ENCODE measurements at regions not wholly inside any gene's neighbourhood (a gene's known extent, or its start where the extent isn't known, plus 50 kb on each side); places are given as distances from the start of the nearest gene placed in this dataset.

GRCh38 chr20:58137236-58137635, 91.2 kb downstream of the ANKRD60 start:
- intact Hi-C loops (cut with micrococcal nuclease; ENCODE audit: unreplicated experiment) = no loop called here
- ChIA-PET SMC1A (ENCODE audit: uncharacterized antibody, unreplicated experiment) (no interaction called here), POLR2A (no interaction called here), CTCF (no interaction called here), RAD21 (ENCODE audit: unreplicated experiment) (no interaction called here)
- ATAC-seq (no peak), FAIRE-seq (no peak), DNase-seq (ENCODE audit: low read depth, low spot score) (no peak)
- no peak overlapping the region for H2AFZ ChIP-seq (ENCODE audit: control insufficient read depth, low read depth, low read length)
- in situ Hi-C loops (cut with MboI) = loop anchor here (5.0 kb wide), 1 partner anchor 50 kb away; no protein-coding TSS in a partner anchor
- 55% methylated on average over 7 of the region's 7 CpGs for WGBS (ENCODE audit: insufficient coverage, insufficient replicate concordance, low lambda C conversion rate, missing lambda C conversion rate)
- H3K27me3 ChIP-seq (replicated peaks in 1 of 2; ENCODE audit: control insufficient read depth in 2 of 2, insufficient read depth in 2 of 2, low read length in 1 of 2) = peaks cover 0 to 4% of the 10 kb centered on the region in 2 experiments; a peak in 2 of 4 replicates
- no peaks in the 10 kb centered on the region for H3K36me3 ChIP-seq (ENCODE audit: control insufficient read depth in 2 of 2, insufficient read depth in 2 of 2, low read length in 1 of 2)
- BruUV-seq (replicated peaks) = no TSS peak
- no peaks in the 10 kb centered on the region for H3K79me2 ChIP-seq (ENCODE audit: control insufficient read depth, insufficient read depth, low read length)
- H3K4me3 ChIP-seq = no peak overlapping the region
- H3K9ac ChIP-seq (ENCODE audit: control insufficient read depth, insufficient read depth, low read length) = no peak overlapping the region
- H3K4me2 ChIP-seq (ENCODE audit: control insufficient read depth, insufficient read depth) = no peak overlapping the region
- H3K9me3 ChIP-seq (replicated peaks; ENCODE audit: control insufficient read depth, insufficient read depth, low read length) = no peaks in the 10 kb centered on the region
- no peak overlapping the region for H3K27ac ChIP-seq (ENCODE audit: control insufficient read depth, insufficient read depth)
- no peaks in the 10 kb centered on the region for H3K4me1 ChIP-seq (ENCODE audit: control insufficient read depth, insufficient read depth, low read length)
- no peaks in the 10 kb centered on the region for H4K20me1 ChIP-seq (ENCODE audit: control insufficient read depth, insufficient read depth)
- TF ChIP-seq PAX5 (IDR thresholded peaks at IDR 0.05; ENCODE audit: borderline replicate concordance, low read depth, low read length) (no peak), MYC (IDR thresholded peaks at IDR 0.05; ENCODE audit: insufficient read depth, insufficient read length, insufficient replicate concordance, low read length, severe bottlenecking) (no peak), CTCF (IDR thresholded peaks at IDR 0.05 in 2 of 3, conservative IDR thresholded peaks at IDR 0.05 in 1 of 3; ENCODE audit: control insufficient read depth in 2 of 3, extremely low read depth in 1 of 3, insufficient read depth in 1 of 3, low read depth in 3 of 3, low read length in 3 of 3) (no peak), ASH2L (IDR thresholded peaks at IDR 0.05; ENCODE audit: borderline replicate concordance, low read depth) (no peak), RAD21 (IDR thresholded peaks at IDR 0.05; ENCODE audit: insufficient read depth, low read depth, low read length) (no peak), ZBTB40 (IDR thresholded peaks at IDR 0.05; ENCODE audit: borderline replicate concordance) (no peak), TBL1XR1 (IDR thresholded peaks at IDR 0.05; ENCODE audit: low read depth, low read length) (no peak), IRF4 (IDR thresholded peaks at IDR 0.05; ENCODE audit: low read depth, low read length) (no peak), CBX5 (IDR thresholded peaks at IDR 0.05; ENCODE audit: low read depth) (no peak), CHD4 (IDR thresholded peaks at IDR 0.05) (no peak), BACH1 (IDR thresholded peaks at IDR 0.05; ENCODE audit: borderline replicate concordance) (no peak)

Measured in GM12878 (cell line).